Right atrium auricular region (tissue), 2 donors: ENCODE measurements at regions not wholly inside any gene's neighbourhood (a gene's known extent, or its start where the extent isn't known, plus 50 kb on each side); places are given as distances from the start of the nearest gene placed in this dataset.

Experiments
- DNase-seq: peaks from one replicate; pipeline ENCODE4 v3.0.0-alpha.2; 2019; ENCODE audit warnings: low spot score
- H3K27ac ChIP-seq, 2 donors: fragments of 200-600 bp; sonication (generic); 1 replicate in 1 of 2; 2 replicates in 1 of 2; pipeline ENCODE4 v1.5.1; 2016 to 2019
- H3K27me3 ChIP-seq, 2 donors: fragments of 200-600 bp; sonication (generic); one replicate each; pipeline versions ENCODE4 v1.5.1 to v1.6.0; 2017 to 2019
- H3K36me3 ChIP-seq: fragments of 200-600 bp; sonication (generic); one replicate; pipeline ENCODE4 v1.5.1; 2016
- H3K4me1 ChIP-seq, 2 donors: fragments of 200-600 bp; sonication (generic); one replicate each; pipeline versions ENCODE4 v1.5.1 to v1.6.0; 2017 to 2019
- H3K4me3 ChIP-seq, 2 donors: fragments of 200-600 bp; sonication (generic); 1 replicate in 1 of 2; 2 replicates in 1 of 2; pipeline ENCODE4 v1.5.1; 2017 to 2019; ENCODE audit warnings: mild to moderate bottlenecking in 1 of 2, moderate library complexity in 1 of 2
- H3K9me3 ChIP-seq, 2 donors: fragments of 200-600 bp; sonication (generic); one replicate each; pipeline ENCODE4 v1.5.1; 2019
- TF ChIP-seq, protein P1 (sequence below), 2 donors: fragments of 200-600 bp; sonication (generic); IDR thresholded peaks; one replicate each; pipeline ENCODE4 v1.5.1; 2019; ENCODE audit warnings: antibody characterized with exemption in 2 of 2

DNA sequence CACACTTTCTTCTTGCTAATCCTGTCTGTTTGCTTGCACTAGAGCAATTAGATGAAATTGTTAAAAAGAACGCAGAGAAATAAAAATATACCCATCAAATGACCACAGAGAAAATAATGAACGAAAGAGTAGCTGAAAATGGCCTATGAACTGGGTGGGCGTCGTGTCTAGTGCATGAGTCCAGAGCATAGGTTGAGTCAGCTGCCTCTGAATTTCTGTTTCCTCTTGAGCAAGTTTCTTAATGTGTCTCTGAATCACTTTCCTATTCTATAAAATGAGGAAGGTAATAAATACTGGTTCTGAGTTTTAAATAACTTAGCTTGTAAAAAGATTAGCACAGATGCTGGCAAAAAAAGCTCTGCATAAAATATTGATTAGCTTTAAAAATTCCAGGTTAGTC lies 75.0 kb downstream of the POM121L12 start:
- no peaks in the 10 kb centered on the region for H3K9me3 ChIP-seq
- no peaks in the 10 kb centered on the region for H3K27me3 ChIP-seq
- peaks cover 0 to 5% of the 10 kb centered on the region in 2 donors for H3K4me1 ChIP-seq
- no peak overlapping the region for H3K27ac ChIP-seq
- no peak for DNase-seq
- H3K4me3 ChIP-seq, result no peak overlapping the region
- no peaks in the 10 kb centered on the region for H3K36me3 ChIP-seq
- TF ChIP-seq, protein P1, sequence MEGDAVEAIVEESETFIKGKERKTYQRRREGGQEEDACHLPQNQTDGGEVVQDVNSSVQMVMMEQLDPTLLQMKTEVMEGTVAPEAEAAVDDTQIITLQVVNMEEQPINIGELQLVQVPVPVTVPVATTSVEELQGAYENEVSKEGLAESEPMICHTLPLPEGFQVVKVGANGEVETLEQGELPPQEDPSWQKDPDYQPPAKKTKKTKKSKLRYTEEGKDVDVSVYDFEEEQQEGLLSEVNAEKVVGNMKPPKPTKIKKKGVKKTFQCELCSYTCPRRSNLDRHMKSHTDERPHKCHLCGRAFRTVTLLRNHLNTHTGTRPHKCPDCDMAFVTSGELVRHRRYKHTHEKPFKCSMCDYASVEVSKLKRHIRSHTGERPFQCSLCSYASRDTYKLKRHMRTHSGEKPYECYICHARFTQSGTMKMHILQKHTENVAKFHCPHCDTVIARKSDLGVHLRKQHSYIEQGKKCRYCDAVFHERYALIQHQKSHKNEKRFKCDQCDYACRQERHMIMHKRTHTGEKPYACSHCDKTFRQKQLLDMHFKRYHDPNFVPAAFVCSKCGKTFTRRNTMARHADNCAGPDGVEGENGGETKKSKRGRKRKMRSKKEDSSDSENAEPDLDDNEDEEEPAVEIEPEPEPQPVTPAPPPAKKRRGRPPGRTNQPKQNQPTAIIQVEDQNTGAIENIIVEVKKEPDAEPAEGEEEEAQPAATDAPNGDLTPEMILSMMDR (IDR thresholded peaks at IDR 0.05), result no peak

GRCh38 chr7:53111031-53111430 lies 75.6 kb downstream of the POM121L12 start:
- DNase-seq, result no peak
- Histone ChIP-seq H3K4me3 (no peak overlapping the region), H3K9me3 (no peaks in the 10 kb centered on the region), H3K4me1 (peaks cover 0 to 5% of the 10 kb centered on the region in 2 donors), H3K27me3 (no peaks in the 10 kb centered on the region), H3K36me3 (no peaks in the 10 kb centered on the region), H3K27ac (no peak overlapping the region)
- TF ChIP-seq, protein P1 (IDR thresholded peaks at IDR 0.05), result no peak

DNA sequence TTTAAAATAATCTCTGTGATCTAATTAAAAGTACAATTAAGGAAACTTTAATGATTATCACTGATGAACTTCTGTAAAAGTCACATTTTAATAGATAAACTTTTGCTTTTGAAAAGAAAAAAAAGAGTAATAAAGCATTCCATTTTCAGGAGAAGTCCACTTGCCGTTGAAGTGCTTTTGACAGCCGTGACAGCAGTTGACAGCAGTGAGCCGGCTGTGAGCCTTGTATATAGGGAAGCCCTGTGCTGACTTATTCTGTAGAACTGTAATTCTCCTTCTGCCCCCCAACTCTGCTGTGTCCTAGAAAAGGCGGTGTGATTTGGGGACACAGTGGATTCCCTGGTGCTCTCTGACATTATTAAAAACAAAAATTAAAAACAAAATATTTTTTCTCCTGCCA lies 78.0 kb downstream of the POM121L12 start:
- Histone ChIP-seq H3K27me3 (no peaks in the 10 kb centered on the region), H3K9me3 (no peaks in the 10 kb centered on the region), H3K27ac (no peak overlapping the region), H3K4me1 (peaks cover 0 to 5% of the 10 kb centered on the region in 2 donors), H3K4me3 (no peak overlapping the region), H3K36me3 (no peaks in the 10 kb centered on the region)
- TF ChIP-seq, protein P1 (IDR thresholded peaks at IDR 0.05), result no peak
- no peak for DNase-seq

GRCh38 chr7:53119514-53119941 lies 84.1 kb downstream of the POM121L12 start:
- DNase-seq, result no peak
- Histone ChIP-seq H3K9me3 (no peaks in the 10 kb centered on the region), H3K36me3 (no peaks in the 10 kb centered on the region), H3K4me1 (no peaks in the 10 kb centered on the region), H3K27me3 (no peaks in the 10 kb centered on the region), H3K4me3 (no peak overlapping the region), H3K27ac (no peak overlapping the region)
- TF ChIP-seq, protein P1 (IDR thresholded peaks at IDR 0.05), result no peak

- no peaks in the 10 kb centered on the region for H3K4me1 ChIP-seq
- TF ChIP-seq, protein P1 (IDR thresholded peaks at IDR 0.05), result no peak
- H3K4me3 ChIP-seq, result no peak overlapping the region
- DNase-seq, result no peak
- no peaks in the 10 kb centered on the region for H3K36me3 ChIP-seq
- no peaks in the 10 kb centered on the region for H3K27me3 ChIP-seq
- no peaks in the 10 kb centered on the region for H3K9me3 ChIP-seq
- no peak overlapping the region for H3K27ac ChIP-seq
These were observed 85.9 kb downstream of the POM121L12 start for GRCh38 chr7:53121374-53121773.

DNA sequence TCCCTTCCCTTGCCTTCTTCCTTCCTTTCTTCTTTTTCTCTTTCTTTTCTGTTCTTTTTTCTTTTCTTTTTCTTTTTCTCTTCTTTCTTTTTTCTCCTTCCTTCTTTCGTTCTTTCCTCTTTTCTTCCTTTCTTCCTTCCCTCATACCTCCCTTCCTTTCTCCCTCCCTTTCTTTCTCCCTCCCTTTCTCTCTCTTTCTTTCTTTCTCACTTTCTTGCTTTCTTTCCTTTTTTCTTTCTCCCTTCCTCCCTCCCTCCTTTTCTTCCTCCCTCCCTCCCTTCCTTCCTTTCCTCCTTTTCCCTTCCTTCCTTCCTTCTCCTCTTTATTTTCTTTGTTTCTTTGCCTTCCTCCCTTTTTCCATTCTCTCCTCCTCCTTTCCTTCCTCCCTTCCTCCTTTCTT lies 96.3 kb downstream of the POM121L12 start:
- no peak for DNase-seq
- Histone ChIP-seq H3K4me1 (no peaks in the 10 kb centered on the region), H3K27me3 (no peaks in the 10 kb centered on the region), H3K27ac (no peak overlapping the region), H3K9me3 (no peaks in the 10 kb centered on the region), H3K4me3 (no peak overlapping the region), H3K36me3 (no peaks in the 10 kb centered on the region)
- TF ChIP-seq, protein P1 (IDR thresholded peaks at IDR 0.05), result no peak
